ENCODE measurements at regions not wholly inside any gene's neighbourhood (a gene's known extent, or its start where the extent isn't known, plus 50 kb on each side); places are given as distances from the start of the nearest gene placed in this dataset.

GRCh38 chr11:79739591-79739990, 298.8 kb upstream of the TENM4 start:
- DNase-seq: no peak

- DNase-seq: no peak
These were observed 286.4 kb upstream of the TENM4 start for GRCh38 chr11:79727221-79727620.

DNA sequence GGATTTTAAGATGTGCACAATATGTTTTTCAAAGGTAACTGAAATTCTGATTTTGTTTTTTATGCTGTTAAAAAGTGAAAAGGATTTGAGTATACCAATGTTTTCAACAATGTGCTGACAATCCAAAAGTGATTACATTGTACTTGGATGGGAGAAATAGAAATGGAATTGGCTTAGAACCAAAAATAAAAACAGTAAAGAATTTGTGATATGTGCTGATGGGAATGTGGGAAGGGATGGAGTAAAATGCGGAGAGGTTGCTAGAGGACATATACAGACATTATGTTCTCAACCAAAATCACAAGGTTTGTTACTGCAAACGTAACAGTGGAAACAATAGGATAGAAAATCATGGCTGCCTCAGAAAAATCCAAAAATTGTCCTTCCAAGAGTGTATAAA, 279.3 kb upstream of the TENM4 start:
- no peak for DNase-seq

GRCh38 chr11:79708319-79708932, 267.6 kb upstream of the TENM4 start:
- no peak for DNase-seq

GRCh38 chr11:79705648-79706047, 264.8 kb upstream of the TENM4 start:
- no peak for DNase-seq

DNA sequence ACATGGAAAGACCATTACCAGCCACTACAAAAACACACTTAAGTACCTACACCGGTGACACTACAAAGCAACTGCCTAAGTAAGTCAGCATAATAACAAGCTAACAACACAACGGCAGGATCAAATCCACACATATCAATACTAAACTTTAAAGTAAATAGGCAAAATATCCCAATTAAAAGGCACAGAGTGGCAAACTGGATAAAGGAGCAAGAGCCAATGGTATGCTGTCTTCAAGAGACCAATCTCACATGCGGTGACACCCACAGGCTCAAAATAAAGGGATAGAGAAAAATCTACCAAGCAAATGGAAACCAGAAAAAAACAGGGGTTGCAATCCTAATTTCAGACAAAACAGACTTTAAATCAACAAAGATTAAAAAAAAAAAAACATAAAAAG, 261.5 kb upstream of the TENM4 start:
- no peak for DNase-seq

DNA sequence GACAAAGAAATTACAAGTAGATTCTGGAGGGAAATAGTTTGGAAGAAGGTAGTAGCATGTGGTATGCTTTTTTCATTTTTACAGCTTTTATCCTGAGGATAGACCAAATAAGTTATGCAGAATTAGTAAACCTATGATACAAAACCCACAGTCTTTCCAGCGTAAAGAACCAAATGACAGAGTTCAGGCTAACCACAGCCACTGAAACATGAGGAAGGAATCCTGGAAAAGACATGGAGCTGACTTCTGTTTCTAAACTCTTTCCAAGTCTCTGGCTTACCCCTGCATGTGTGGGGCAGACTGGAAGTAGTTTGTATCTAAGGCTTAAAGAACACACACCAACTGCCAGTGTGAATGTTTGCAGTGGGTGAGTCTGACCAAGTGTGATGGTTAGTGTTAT, 258.4 kb upstream of the TENM4 start:
- DNase-seq: no peak

DNA sequence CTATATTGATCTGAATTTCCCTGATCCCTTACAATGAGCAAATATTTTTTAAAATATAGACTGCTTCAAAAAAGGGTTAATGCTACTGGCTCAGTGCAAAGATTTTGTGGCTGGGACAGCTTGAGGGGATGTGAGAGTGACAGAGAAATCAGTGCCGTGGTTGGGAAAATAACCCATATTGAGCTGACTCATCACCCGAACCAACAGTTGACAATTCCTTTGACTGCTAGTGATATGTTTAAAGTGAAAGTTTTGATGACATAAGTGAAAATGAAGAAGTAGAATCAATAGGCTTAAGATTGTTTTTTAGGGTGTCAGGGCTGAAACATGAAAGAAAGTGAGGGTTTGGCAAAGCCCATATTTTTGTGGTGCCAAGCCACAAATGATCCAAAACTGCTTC, 257.1 kb upstream of the TENM4 start:
- no peak for DNase-seq

- DNase-seq: no peak
These were observed 253.5 kb upstream of the TENM4 start for GRCh38 chr11:79694368-79694767.

GRCh38 chr11:79691445-79691844, 250.6 kb upstream of the TENM4 start:
- no peak for DNase-seq

- DNase-seq: no peak
These were observed 246.0 kb upstream of the TENM4 start for GRCh38 chr11:79686703-79687419.

DNA sequence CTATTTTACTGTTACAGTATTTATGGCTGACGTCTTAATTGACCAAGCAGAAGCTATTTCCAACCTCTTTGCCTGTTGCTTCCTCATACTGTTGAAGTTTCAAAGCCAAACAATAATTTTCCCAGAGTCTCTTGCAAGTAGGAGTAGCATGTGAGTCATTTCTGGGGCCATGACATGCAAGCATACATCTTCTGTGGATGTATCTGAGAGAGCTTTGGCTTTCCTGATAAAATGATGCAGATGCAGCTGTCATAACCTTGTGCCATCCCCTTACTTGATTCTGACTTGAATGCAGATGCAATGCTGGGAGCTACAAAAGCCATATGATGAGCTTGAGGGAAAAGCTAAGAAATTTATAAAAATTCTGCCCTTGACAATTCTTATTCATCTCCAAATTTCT, 243.1 kb upstream of the TENM4 start:
- no peak for DNase-seq

DNA sequence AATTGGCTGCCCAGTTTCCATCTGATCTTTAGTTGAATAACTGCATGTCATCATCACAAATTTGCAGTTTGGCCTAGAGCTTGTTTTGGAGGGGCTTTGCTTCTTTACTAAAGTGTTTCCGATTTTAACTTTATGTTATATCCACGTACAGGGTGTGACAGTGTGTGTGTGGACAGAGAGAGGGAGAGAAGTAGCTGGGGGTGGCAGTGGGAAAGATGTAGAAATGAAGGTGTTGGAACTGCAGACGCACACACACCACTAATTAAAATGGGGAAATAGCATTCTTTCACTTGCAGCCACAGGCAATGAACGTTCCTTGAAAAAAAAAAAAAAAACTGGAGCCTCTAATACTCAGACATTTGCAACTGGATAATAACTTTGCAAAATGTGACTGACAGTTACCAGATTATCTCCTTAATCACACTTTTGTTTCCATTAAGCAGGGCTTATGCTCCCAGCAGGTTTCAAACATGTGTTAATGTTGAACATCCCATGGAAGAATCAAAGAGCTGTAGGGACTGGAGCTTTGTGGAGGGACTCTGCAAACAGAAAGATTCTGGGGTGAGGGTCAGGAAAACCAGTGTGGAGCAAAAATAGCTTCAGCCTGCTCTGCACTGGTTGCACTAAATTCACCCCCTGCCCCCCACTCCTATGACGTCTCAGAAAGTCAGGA, 238.1 kb upstream of the TENM4 start:
- no peak for DNase-seq

GRCh38 chr11:79676396-79676795, 235.6 kb upstream of the TENM4 start:
- DNase-seq: no peak

GRCh38 chr11:79675081-79675480, 234.3 kb upstream of the TENM4 start:
- DNase-seq: no peak

- DNase-seq: no peak
These were observed 232.0 kb upstream of the TENM4 start for GRCh38 chr11:79672786-79673185.

GRCh38 chr11:79671401-79671800, 230.6 kb upstream of the TENM4 start:
- no peak for DNase-seq

GRCh38 chr11:79670882-79671281, 230.1 kb upstream of the TENM4 start:
- DNase-seq: no peak

GRCh38 chr11:79668575-79668974, 227.7 kb upstream of the TENM4 start:
- no peak for DNase-seq

GRCh38 chr11:79667380-79667779, 226.6 kb upstream of the TENM4 start:
- no peak for DNase-seq

GRCh38 chr11:79663017-79663416, 222.2 kb upstream of the TENM4 start:
- DNase-seq: no peak

GRCh38 chr11:79661373-79661772, 220.5 kb upstream of the TENM4 start:
- DNase-seq: no peak
